ENCODE measurements at regions not wholly inside any gene's neighbourhood (a gene's known extent, or its start where the extent isn't known, plus 50 kb on each side); places are given as distances from the start of the nearest gene placed in this dataset.

- intact Hi-C loops (cut with micrococcal nuclease), result no loop called here
- no peak for DNase-seq
- CTCF ChIA-PET, result no interaction called here
- Mint-ChIP-seq H3K27me3 (peaks cover 5% of the 10 kb centered on the region), H3K36me3 (ENCODE audit: low read depth) (no peaks in the 10 kb centered on the region), H3K4me3 (no peak overlapping the region), H3K4me1 (no peaks in the 10 kb centered on the region), H3K9me3 (no peaks in the 10 kb centered on the region), H3K27ac (no peak overlapping the region)
- TF ChIP-seq, protein P1, sequence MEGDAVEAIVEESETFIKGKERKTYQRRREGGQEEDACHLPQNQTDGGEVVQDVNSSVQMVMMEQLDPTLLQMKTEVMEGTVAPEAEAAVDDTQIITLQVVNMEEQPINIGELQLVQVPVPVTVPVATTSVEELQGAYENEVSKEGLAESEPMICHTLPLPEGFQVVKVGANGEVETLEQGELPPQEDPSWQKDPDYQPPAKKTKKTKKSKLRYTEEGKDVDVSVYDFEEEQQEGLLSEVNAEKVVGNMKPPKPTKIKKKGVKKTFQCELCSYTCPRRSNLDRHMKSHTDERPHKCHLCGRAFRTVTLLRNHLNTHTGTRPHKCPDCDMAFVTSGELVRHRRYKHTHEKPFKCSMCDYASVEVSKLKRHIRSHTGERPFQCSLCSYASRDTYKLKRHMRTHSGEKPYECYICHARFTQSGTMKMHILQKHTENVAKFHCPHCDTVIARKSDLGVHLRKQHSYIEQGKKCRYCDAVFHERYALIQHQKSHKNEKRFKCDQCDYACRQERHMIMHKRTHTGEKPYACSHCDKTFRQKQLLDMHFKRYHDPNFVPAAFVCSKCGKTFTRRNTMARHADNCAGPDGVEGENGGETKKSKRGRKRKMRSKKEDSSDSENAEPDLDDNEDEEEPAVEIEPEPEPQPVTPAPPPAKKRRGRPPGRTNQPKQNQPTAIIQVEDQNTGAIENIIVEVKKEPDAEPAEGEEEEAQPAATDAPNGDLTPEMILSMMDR (IDR thresholded peaks at IDR 0.05), result no peak
- no peak for ATAC-seq (ENCODE audit: low read depth)
- POLR2A ChIA-PET, result interaction anchor here (0.5 kb wide), 1 partner anchor 653 kb away, joined by 3 read pairs; no protein-coding TSS in a partner anchor
Measured at GRCh38 chr7:32275216-32276009, 205.2 kb upstream of the PDE1C start.

GRCh38 chr7:32273297-32273696 lies 203.1 kb upstream of the PDE1C start:
- no peaks in the 10 kb centered on the region for H3K9me3 Mint-ChIP-seq
- intact Hi-C loops (cut with micrococcal nuclease), result no loop called here
- CTCF ChIA-PET, result no interaction called here
- peaks cover 5% of the 10 kb centered on the region for H3K27me3 Mint-ChIP-seq
- no peaks in the 10 kb centered on the region for H3K36me3 Mint-ChIP-seq (ENCODE audit: low read depth)
- POLR2A ChIA-PET, result no interaction called here
- no peak for ATAC-seq (ENCODE audit: low read depth)
- TF ChIP-seq, protein P1 (IDR thresholded peaks at IDR 0.05), result no peak
- H3K4me3 Mint-ChIP-seq, result no peak overlapping the region
- no peaks in the 10 kb centered on the region for H3K4me1 Mint-ChIP-seq
- H3K27ac Mint-ChIP-seq, result no peak overlapping the region
- no peak for DNase-seq

GRCh38 chr7:32266932-32267475 lies 196.8 kb upstream of the PDE1C start:
- no peaks in the 10 kb centered on the region for H3K9me3 Mint-ChIP-seq
- no peaks in the 10 kb centered on the region for H3K27me3 Mint-ChIP-seq
- H3K36me3 Mint-ChIP-seq (ENCODE audit: low read depth), result no peaks in the 10 kb centered on the region
- ChIA-PET POLR2A (no interaction called here), CTCF (no interaction called here)
- TF ChIP-seq, protein P1 (IDR thresholded peaks at IDR 0.05), result no peak
- intact Hi-C loops (cut with micrococcal nuclease), result no loop called here
- H3K4me3 Mint-ChIP-seq, result no peak overlapping the region
- H3K27ac Mint-ChIP-seq, result no peak overlapping the region
- DNase-seq, result no peak
- ATAC-seq (ENCODE audit: low read depth), result no peak
- no peaks in the 10 kb centered on the region for H3K4me1 Mint-ChIP-seq

DNA sequence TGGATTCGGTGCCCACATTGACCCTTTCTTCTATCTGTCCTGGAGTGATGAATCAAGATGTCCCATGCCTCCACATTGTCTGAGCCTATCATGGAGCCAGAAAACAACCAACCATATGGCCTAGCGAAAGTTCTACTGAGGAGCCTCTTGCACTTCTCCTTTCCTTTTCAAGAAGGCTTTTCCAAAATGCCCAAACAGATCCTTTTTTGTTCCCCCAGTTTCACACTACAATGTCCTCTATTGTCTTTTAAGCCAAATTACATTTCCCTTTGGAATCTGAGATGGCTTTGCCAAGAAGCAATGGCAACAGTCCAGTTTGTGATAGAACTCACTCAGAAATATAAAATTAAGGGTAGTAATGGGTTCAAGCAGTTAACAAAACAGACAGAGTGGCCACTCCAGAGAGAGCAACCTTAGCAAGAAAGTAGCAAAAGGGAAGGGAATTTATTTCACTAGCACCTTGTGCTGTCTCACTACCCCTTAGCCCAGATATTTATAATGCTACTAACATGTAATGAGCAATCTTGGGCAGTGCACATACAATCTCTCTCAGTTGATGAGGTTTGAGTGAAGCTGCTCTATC lies 194.6 kb upstream of the PDE1C start:
- no peak overlapping the region for H3K4me3 Mint-ChIP-seq
- CTCF ChIA-PET, result no interaction called here
- intact Hi-C loops (cut with micrococcal nuclease), result no loop called here
- H3K9me3 Mint-ChIP-seq, result no peaks in the 10 kb centered on the region
- DNase-seq (no peak), ATAC-seq (ENCODE audit: low read depth) (no peak)
- no peaks in the 10 kb centered on the region for H3K27me3 Mint-ChIP-seq
- H3K27ac Mint-ChIP-seq, result no peak overlapping the region
- no peaks in the 10 kb centered on the region for H3K4me1 Mint-ChIP-seq
- TF ChIP-seq, protein P1 (IDR thresholded peaks at IDR 0.05), result no peak
- POLR2A ChIA-PET, result no interaction called here
- no peaks in the 10 kb centered on the region for H3K36me3 Mint-ChIP-seq (ENCODE audit: low read depth)

DNA sequence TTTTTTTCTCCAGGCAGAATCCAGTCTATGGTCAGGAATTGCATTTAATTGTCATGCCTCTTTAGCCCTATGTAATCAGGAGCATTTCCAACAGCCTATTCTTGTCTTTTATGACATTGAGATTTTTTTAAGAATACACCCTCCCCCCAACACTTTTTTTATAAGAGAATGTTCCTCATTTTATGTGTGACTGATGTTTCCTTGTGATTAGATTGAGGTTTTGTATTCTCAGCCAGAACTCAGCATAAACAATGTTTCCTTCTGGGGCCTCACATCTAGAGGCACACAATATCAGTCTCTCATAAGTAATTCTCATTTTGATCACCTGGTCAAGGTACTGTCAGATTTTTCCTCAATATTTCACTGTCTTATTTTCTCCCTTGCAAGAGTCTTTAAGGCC lies 193.4 kb upstream of the PDE1C start:
- TF ChIP-seq, protein P1 (IDR thresholded peaks at IDR 0.05), result no peak
- no peak for ATAC-seq (ENCODE audit: low read depth)
- no peaks in the 10 kb centered on the region for H3K36me3 Mint-ChIP-seq (ENCODE audit: low read depth)
- H3K27ac Mint-ChIP-seq, result no peak overlapping the region
- H3K9me3 Mint-ChIP-seq, result no peaks in the 10 kb centered on the region
- no peaks in the 10 kb centered on the region for H3K4me1 Mint-ChIP-seq
- no peak overlapping the region for H3K4me3 Mint-ChIP-seq
- no peak for DNase-seq
- ChIA-PET CTCF (no interaction called here), POLR2A (no interaction called here)
- no peaks in the 10 kb centered on the region for H3K27me3 Mint-ChIP-seq
- intact Hi-C loops (cut with micrococcal nuclease), result no loop called here

Measured in activated B cell treated with CpG ODN at 0.5 μM for 24 hours (primary cell).